HuH-7 (cell line): ENCODE measurements at regions not wholly inside any gene's neighbourhood (a gene's known extent, or its start where the extent isn't known, plus 50 kb on each side); places are given as distances from the start of the nearest gene placed in this dataset.

ENCODE experiments used
- DNase-seq: peaks from one replicate; pipeline ENCODE4 v3.0.0; 2011; ENCODE audit warnings: low spot score

GRCh38 chr14:65250162-65250495 lies 147.8 kb upstream of the MAX start:
- no peak for DNase-seq

- no peak for DNase-seq
These were observed 148.9 kb upstream of the MAX start for GRCh38 chr14:65251213-65251612.

DNA sequence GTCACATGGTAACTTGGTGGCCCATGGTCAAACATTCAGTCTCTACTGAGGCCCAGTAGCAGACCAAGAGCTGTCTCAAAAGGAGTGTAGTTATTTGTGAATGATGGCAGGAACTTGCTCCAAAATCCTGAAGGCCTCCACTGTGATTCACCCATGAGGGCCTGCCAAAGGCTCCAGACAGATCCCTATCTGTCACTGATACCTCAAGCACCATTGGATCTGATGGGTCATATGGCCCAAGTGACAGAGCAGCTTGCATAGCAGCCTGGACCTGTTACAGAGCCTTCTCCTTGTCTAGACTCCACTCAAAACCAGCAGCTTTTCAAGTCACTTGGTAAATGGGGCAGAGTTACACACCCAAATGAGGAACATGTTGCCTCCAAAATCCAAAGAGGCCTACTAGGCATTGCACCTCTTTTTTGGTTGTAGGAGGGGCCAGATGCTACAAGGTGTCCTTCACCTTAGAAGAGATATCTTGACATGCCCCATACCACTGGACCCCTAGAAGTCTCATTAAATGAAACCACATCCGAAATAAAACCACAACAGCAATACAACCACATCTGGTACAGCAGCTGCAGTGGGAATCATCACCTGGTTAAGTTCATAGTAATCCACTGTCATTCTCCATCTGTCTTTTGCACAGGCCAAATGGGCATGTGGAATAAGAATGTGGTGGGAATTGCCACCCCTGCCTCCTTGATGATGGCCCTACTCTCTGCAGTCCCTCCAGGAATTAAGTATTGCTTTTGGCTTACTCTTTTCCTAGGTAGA lies 150.4 kb upstream of the MAX start:
- no peak for DNase-seq

DNA sequence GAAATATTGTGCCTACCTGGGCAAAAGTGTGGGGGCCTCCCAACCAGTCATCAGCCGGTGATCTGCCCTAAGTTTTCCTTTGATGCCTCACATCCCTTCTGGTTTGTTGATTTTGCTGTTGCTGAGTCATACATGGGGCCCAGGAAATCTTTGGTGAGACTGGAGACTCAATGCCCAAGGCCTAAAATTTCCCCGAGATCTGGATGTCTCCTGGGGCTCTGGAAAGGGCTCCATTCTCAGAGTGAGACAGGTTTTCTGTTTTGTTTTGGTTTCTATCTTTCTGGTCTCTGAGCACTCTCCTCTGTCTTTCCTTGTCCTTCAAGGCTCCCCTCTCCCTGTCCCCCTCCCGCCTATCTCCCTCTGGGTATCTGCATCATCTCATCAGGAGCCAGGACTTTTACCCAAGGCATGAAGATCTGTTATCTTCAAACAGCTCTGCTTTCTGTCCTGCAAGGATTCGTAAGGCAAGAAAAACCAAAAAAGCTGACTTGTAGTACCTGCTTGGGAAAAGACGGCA lies 152.8 kb upstream of the MAX start:
- no peak for DNase-seq

DNA sequence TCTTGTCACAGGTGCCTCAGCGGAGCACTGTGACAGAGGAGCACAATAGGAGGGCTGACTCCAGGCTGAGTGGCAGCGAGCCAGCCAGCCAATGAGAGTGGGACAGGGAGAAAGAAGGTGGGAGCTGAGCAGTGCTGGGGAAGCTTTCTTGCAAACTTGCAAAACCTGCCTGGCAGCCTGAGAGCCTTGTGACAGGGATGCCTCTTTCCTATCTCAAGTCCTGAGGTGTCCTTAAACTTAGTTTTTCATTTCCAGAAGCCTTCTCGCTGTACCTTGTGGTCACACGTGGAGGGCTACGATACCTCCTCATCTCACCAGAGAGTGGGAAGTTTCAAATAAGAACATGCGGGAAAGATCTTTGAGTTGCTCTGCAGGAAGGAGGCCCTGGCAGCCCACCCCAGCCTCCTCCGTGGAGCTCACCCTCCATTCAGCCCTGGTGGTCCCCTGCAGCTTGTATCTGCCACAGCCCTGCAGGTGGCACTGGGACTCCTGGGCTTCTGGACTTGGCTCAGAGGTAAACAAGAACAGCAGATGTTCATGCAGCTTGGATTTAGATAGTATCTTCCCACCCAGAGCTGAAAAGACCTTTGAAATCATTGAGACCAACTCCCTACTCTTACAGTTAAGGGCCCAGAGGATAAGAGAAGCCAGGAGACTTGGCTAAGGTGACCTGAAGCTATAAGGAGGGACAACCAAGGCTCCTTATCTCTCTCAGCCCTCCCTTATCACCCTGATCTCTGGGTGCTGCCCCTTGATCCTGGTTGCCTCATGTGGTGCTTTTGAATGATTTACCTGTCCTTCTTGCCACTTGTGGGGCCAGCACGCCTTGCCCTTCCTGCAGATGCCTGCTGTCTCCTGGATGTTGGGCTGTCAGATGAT lies 153.5 kb upstream of the MAX start:
- no peak for DNase-seq

DNA sequence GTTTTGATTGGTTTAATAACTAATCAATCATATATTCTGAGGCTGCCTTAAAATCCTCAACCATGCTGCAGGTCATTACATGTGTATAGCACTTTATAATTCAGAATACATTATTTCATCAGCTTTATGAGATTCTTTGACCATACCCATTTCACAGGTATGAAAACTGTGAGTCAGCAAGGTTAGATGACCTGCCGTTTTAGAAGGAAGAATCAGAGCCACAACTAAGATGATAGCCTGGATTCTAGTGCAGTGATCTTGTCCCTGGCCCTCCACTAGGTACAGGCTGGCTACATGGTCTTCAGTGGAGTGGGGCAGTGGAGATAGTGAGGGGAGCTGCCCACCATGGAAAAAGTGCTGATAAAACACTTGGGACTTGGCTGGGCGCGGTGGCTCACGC lies 154.4 kb upstream of the MAX start:
- no peak for DNase-seq

DNA sequence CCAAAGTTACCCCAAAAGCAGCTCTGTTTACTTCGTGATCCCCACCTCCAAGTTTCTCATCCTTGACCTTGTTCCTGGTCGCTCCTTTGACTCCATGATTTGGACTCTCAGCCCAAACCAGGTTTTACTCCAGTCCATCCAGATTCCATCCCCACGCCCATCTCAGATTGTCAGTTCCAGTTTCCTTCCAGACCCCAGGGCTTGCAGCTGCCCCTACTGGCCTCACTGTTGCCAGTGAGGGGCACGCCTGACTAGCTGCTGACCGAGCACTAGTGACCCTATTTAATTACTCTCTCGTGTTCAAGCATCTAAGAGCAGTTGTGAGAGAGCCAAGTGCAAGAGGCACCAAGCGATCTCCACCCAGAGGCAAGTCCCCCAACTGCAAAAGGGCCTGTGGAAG lies 155.1 kb upstream of the FUT8 start:
- DNase-seq: no peak

- no peak for DNase-seq
These were observed 154.1 kb upstream of the FUT8 start for GRCh38 chr14:65258391-65258790.

DNA sequence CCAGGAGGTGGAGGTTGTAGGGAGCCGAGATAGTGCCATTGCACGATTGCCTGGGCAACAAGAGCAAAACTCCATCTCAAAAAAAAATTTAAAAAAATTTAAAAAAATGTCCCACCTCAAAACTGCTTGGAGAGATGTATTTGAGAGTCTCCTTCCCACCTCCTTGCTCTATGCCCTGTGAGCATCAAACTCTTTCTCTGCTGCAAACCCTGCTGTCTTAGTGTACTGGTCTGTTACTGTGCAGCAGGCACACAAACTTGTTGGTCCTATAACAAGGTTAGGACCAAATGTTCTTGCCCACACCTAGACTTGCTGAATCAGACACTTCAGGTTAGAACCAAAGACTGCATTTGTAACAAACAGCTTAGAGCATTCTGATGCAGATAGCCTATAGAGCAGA lies 153.5 kb upstream of the FUT8 start:
- no peak for DNase-seq

- no peak for DNase-seq
These were observed 151.7 kb upstream of the FUT8 start for GRCh38 chr14:65260786-65261185.

- DNase-seq: no peak
These were observed 151.1 kb upstream of the FUT8 start for GRCh38 chr14:65261425-65261920.

GRCh38 chr14:65261946-65262345 lies 150.6 kb upstream of the FUT8 start:
- no peak for DNase-seq

GRCh38 chr14:65263177-65263788 lies 149.2 kb upstream of the FUT8 start:
- DNase-seq: no peak

- no peak for DNase-seq
These were observed 144.7 kb upstream of the FUT8 start for GRCh38 chr14:65267856-65268255.

- no peak for DNase-seq
These were observed 143.9 kb upstream of the FUT8 start for GRCh38 chr14:65268594-65268993.

DNA sequence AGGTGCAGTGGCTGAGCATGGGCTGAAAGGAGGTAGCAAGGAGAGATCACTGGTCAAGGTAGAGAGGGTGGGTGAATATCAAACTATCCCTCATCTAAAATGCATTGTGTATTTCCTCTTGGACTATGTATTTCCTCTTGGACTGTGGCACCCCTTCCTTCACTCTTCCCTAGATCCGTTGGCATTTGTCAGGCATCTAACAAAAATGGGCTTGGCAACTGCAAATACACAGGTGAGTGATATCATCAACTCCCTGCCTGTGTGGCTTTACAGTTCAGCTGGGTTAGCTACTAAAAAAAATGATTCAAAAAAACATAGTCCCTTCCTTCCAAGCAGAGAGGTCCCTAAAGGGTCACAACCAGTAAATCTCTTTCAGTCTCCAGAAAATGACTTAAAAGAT lies 142.8 kb upstream of the FUT8 start:
- no peak for DNase-seq

DNA sequence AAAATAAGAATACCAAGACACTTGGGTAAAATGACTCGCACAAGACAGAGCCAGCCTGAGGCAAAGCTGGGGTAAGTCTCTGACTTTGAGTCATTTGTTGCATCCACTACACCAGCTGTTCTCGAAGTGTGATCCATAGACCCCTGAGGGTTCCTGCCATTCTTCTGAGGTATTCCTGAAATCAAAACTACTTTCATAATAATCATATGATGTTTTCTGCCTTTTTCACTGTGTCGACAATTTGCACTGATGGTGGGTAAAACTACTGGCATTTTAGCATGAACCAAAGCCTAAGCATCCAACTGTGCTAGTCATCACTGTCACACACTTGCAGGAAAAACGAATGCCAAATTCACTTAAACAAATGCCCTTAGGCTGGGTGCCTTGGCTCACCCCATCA lies 135.5 kb upstream of the FUT8 start:
- no peak for DNase-seq

DNA sequence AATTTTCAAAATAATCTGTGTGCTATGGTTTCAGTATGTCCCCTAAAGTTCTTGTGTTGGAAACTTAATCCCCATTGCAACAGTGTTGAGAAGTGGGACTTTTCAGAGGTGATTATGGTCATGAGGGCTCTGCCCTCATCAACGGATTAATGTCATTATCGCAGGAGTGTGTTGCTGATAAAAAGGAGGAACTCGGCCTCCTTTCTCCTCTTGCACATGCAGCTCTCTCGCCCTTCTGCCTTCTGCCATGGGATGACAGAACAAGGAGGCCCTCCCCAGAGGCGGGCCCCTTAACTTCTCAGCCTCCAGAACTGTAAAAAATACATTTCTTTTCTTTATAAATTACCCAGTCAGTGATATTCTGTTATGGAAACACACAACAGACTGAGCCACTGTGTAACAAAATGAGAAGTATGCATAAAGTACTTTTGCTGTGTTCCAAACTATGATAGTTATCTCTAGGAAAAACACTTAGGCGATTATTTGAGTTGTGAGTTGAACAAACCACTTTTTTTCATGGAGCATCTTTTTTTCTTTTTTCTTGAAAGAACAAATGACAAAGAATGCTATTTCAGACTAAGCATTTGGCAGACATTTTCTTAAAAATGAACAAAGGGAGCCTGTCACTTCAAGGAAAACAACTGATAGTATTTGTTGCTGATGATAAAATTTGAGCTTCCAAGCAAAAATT lies 134.8 kb upstream of the FUT8 start:
- DNase-seq: no peak

GRCh38 chr14:65278589-65278988 lies 133.9 kb upstream of the FUT8 start:
- DNase-seq: no peak

DNA sequence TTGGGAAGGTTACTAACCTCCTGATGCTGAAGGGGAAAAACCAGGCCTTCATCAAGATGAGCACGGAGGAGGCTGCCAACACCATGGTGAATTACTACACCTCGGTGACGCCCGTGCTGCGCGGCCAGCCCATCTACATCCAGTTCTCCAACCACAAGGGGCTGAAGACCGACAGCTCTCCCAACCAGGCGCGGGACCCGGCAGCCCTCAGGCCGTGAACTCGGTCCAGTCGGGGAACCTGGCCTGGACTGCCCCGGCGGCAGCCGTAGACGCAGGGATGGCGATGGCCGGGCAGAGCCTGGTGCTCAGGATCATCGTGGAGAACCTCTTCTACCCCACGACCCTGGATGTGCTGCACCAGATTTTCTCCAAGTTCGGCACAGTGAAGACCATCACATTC lies 133.0 kb upstream of the FUT8 start:
- no peak for DNase-seq

- DNase-seq: no peak
These were observed 132.6 kb upstream of the FUT8 start for GRCh38 chr14:65279958-65280357.

DNA sequence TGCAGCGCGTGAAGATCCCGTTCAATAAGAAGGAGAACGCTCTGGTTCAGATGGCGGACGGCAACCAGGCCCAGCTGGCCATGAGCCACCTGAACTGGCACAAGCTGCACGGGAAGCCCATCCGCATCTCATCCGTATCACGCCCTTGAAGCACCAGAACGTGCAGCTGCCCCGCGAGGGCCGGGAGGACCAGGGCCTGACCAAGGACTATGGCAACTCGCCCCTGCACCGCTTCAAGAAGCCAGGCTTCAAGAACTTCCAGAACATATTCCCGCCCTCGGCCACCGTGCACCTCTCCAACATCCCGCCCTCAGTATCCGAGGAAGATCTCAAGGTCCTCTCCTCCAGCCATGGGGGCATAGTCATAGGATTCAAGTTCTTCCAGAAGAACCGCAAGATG lies 131.9 kb upstream of the FUT8 start:
- no peak for DNase-seq
